ENCODE measurements at regions not wholly inside any gene's neighbourhood (a gene's known extent, or its start where the extent isn't known, plus 50 kb on each side); places are given as distances from the start of the nearest gene placed in this dataset.

DNA sequence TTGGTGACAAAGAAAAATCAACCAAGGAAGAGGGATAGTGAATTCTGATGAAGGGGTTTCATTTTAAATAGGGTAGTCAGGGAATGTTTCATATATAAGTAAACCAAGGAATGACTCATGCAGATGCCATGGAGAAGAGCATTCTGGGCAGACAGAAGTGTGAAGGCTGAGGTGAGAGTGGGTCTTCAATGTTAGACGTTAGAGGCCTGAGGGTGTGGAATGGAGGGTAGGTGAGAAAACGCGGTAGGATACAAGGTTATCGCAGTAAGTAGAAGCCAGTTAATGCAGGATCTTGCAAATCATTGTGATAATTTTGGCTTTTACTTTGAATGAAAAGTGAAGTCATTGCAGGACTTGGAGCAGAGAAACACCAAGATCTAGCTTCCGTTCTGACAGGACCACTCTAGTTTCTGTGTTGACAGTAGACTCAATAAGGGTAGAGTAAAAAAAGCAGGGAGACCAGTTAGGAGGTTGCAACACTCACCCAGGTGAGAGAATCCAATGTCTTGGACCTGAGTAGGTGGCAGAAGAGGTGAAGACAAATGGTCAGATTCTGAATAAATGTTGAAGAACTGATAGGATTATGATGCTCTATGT is 225.2 kb upstream of the TMTC4 start:
- TF ChIP-seq, protein P1, sequence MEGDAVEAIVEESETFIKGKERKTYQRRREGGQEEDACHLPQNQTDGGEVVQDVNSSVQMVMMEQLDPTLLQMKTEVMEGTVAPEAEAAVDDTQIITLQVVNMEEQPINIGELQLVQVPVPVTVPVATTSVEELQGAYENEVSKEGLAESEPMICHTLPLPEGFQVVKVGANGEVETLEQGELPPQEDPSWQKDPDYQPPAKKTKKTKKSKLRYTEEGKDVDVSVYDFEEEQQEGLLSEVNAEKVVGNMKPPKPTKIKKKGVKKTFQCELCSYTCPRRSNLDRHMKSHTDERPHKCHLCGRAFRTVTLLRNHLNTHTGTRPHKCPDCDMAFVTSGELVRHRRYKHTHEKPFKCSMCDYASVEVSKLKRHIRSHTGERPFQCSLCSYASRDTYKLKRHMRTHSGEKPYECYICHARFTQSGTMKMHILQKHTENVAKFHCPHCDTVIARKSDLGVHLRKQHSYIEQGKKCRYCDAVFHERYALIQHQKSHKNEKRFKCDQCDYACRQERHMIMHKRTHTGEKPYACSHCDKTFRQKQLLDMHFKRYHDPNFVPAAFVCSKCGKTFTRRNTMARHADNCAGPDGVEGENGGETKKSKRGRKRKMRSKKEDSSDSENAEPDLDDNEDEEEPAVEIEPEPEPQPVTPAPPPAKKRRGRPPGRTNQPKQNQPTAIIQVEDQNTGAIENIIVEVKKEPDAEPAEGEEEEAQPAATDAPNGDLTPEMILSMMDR (IDR thresholded peaks at IDR 0.05; ENCODE audit: insufficient read depth, low read length), result no peak
- TF ChIP-seq GABPA (IDR thresholded peaks at IDR 0.05; ENCODE audit: low read depth) (no peak), POLR2AphosphoS5 (IDR thresholded peaks at IDR 0.05; ENCODE audit: low read depth) (no peak)
- TF ChIP-seq, protein P2, sequence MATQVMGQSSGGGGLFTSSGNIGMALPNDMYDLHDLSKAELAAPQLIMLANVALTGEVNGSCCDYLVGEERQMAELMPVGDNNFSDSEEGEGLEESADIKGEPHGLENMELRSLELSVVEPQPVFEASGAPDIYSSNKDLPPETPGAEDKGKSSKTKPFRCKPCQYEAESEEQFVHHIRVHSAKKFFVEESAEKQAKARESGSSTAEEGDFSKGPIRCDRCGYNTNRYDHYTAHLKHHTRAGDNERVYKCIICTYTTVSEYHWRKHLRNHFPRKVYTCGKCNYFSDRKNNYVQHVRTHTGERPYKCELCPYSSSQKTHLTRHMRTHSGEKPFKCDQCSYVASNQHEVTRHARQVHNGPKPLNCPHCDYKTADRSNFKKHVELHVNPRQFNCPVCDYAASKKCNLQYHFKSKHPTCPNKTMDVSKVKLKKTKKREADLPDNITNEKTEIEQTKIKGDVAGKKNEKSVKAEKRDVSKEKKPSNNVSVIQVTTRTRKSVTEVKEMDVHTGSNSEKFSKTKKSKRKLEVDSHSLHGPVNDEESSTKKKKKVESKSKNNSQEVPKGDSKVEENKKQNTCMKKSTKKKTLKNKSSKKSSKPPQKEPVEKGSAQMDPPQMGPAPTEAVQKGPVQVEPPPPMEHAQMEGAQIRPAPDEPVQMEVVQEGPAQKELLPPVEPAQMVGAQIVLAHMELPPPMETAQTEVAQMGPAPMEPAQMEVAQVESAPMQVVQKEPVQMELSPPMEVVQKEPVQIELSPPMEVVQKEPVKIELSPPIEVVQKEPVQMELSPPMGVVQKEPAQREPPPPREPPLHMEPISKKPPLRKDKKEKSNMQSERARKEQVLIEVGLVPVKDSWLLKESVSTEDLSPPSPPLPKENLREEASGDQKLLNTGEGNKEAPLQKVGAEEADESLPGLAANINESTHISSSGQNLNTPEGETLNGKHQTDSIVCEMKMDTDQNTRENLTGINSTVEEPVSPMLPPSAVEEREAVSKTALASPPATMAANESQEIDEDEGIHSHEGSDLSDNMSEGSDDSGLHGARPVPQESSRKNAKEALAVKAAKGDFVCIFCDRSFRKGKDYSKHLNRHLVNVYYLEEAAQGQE (IDR thresholded peaks at IDR 0.05; ENCODE audit: insufficient replicate concordance, low read depth), result no peak
